BJ (cell line): ENCODE measurements at regions not wholly inside any gene's neighbourhood (a gene's known extent, or its start where the extent isn't known, plus 50 kb on each side); places are given as distances from the start of the nearest gene placed in this dataset.
A peak's percentile ranks its signal among the peaks of the same experiment; 100 is the strongest.

Source experiments
- CTCF ChIA-PET: fragments of 350-600 bp; formaldehyde crosslinking; extraction: SDS; loops from one replicate; lab custom pipeline; 2021; ENCODE audit warnings: antibody characterized with exemption, inconsistent platforms; lab: Yijun Ruan, JAX
- POLR2A ChIA-PET: fragments of 300-600 bp; sonication (Branson Sonifier 250); formaldehyde crosslinking; extraction: SDS; loops from one replicate; lab custom pipeline; 2021; ENCODE audit warnings: antibody characterized with exemption; lab: Charles Lee
- DNase-seq: peaks from one replicate; pipeline ENCODE4 v3.0.0-alpha.2; 2011; ENCODE audit warnings: low read depth
- H3K27me3 ChIP-seq: 2 replicates; pipeline ENCODE4 v1.6.0; 2011; ENCODE audit warnings: low read length; ENCODE audit not compliant: control insufficient read depth, insufficient read depth
- H3K36me3 ChIP-seq: 2 replicates; pipeline ENCODE4 v1.5.1; 2011; ENCODE audit warnings: low read length; ENCODE audit not compliant: control insufficient read depth, insufficient read depth
- H3K4me3 ChIP-seq: 2 replicates; pipeline ENCODE4 v1.5.1; 2011; ENCODE audit warnings: low read depth, mild to moderate bottlenecking, control low read depth, low read length
- CTCF ChIP-seq: IDR thresholded peaks from 2 replicates; pipeline ENCODE4 v1.5.1; 2011; ENCODE audit warnings: low read depth, mild to moderate bottlenecking, control low read depth, inconsistent platforms, low read length, moderate library complexity; ENCODE audit not compliant: insufficient read depth

DNA sequence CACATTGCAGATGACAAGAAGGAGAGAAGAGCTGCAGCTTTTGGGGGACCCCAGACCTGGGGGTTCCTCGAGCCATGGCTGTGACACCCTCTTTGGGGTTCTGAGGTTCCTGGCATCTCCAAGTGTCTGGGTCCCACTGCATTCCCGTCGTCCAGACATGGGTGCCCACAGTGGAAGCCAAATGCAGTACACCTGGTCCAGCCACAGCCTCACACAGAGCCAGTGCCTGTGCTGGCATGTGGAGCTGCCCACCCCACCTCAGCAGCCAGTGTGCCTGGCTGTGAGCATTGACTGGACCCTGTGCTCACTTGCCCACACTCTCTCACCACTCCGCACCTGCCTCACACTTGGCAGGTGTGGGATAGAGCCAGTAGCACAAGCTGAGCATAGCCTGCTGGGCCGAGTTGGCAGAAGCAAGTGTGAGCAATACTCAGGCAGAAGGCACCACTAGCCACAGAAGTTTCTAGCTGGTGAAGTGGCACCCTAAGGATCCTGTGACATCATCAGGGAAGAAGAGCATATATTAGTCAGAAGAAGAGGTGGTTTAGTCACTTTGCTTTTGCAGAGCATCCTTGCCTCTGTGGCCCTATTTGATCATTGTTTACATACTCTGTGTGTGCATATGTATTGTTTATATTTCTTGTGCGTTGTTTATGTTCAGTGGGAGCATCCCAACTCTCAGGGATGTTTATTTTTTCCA, 65.0 kb upstream of the MAGEB2 start:
- ChIA-PET CTCF (no interaction called here), POLR2A (no interaction called here)
- H3K4me3 ChIP-seq, result no peak overlapping the region
- DNase-seq, result no peak
- no peaks in the 10 kb centered on the region for H3K36me3 ChIP-seq
- no peaks in the 10 kb centered on the region for H3K27me3 ChIP-seq
- no peak for TF ChIP-seq CTCF

- ChIA-PET POLR2A (no interaction called here), CTCF (no interaction called here)
- DNase-seq, result no peak
- H3K4me3 ChIP-seq, result no peak overlapping the region
- no peaks in the 10 kb centered on the region for H3K36me3 ChIP-seq
- no peak for TF ChIP-seq CTCF
- H3K27me3 ChIP-seq, result no peaks in the 10 kb centered on the region
Observed at GRCh38 chrX:30151964-30152363, 63.4 kb upstream of the MAGEB2 start.

DNA sequence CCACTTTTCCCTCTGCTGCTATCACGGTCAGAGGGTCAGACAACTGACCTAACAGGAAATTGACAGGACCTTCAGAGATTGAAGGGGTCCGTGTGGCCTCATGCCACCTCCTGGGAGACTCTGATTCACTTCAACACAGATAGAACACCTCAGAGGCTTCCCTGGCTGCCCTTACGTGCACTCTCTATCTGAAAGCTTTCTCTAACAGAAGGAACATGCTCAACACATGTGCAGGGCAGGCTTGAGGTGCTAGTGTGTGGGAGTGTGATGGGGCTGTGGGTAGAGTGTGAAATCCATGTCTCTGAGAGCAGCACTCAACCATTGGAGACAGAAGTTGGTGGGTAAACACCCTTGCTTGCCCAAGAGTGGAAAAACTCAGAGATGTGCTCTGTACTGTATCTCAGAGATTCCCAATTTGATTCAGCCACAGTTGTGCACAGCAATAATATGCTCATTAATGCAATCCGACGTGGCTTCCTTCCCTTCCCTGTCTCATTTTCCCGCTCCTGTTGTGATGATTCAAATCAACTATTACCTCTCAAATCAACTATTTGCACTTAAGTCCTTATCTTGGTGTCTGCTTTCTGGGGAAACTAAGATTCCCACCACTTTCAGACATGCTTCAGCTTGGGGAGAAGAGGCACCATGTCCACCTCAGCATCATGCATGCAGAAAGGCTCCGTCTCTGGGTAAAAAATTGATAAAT, 62.0 kb upstream of the MAGEB2 start:
- no peak for DNase-seq
- Histone ChIP-seq H3K36me3 (no peaks in the 10 kb centered on the region), H3K4me3 (no peak overlapping the region), H3K27me3 (no peaks in the 10 kb centered on the region)
- ChIA-PET POLR2A (no interaction called here), CTCF (no interaction called here)
- TF ChIP-seq CTCF, result no peak

- peak; percentile 23 for DNase-seq
- POLR2A ChIA-PET, result no interaction called here
- TF ChIP-seq CTCF, result no peak
- Histone ChIP-seq H3K36me3 (no peaks in the 10 kb centered on the region), H3K27me3 (no peaks in the 10 kb centered on the region), H3K4me3 (no peak overlapping the region)
- CTCF ChIA-PET, result no interaction called here
Observed at GRCh38 chrX:30153881-30154260, 61.5 kb upstream of the MAGEB2 start.

GRCh38 chrX:30156009-30156408, 59.4 kb upstream of the MAGEB2 start:
- CTCF ChIA-PET, result no interaction called here
- Histone ChIP-seq H3K36me3 (no peaks in the 10 kb centered on the region), H3K27me3 (no peaks in the 10 kb centered on the region), H3K4me3 (no peak overlapping the region)
- TF ChIP-seq CTCF, result no peak
- no peak for DNase-seq
- POLR2A ChIA-PET, result no interaction called here
